Activated T-helper 2 cell treated with anti-CD3 and anti-CD28 coated beads, Interferon-gamma antibody, Interleukin-2, Interleukin-4, amounts not matched to agents 10 μg/mL and 5 μg/mL and 100 μg/mL, durations not matched to agents 14 hours and 24 hours and 36 hours (primary cell): ENCODE measurements at regions not wholly inside any gene's neighbourhood (a gene's known extent, or its start where the extent isn't known, plus 50 kb on each side); places are given as distances from the start of the nearest gene placed in this dataset.

ENCODE experiments used
- DNase-seq: peaks from one replicate; pipeline ENCODE4 v3.0.0; 2021; ENCODE audit warnings: low spot score
- H3K27ac Mint-ChIP-seq: one replicate; pipeline ENCODE4 v1.8.0; 2021; ENCODE audit warnings: mixed read lengths
- H3K27me3 Mint-ChIP-seq: one replicate; pipeline ENCODE4 v1.8.0; 2021; ENCODE audit warnings: low read depth, mixed read lengths
- H3K36me3 Mint-ChIP-seq: one replicate; pipeline ENCODE4 v1.8.0; 2021; ENCODE audit warnings: low read depth, mixed read lengths
- H3K4me1 Mint-ChIP-seq: one replicate; pipeline ENCODE4 v1.8.0; 2021; ENCODE audit warnings: low read depth, mixed read lengths
- H3K4me3 Mint-ChIP-seq: one replicate; pipeline ENCODE4 v1.8.0; 2021; ENCODE audit warnings: low read depth, mild to moderate bottlenecking, moderate library complexity, mixed read lengths
- H3K9me3 Mint-ChIP-seq: one replicate; pipeline ENCODE4 v1.8.0; 2021; ENCODE audit warnings: mixed read lengths
- intact Hi-C: fragments of 100-400 bp; cut with micrococcal nuclease; formaldehyde crosslinking; loops from one replicate; pipeline ENCODE4 v1.15.1; 2023

DNA sequence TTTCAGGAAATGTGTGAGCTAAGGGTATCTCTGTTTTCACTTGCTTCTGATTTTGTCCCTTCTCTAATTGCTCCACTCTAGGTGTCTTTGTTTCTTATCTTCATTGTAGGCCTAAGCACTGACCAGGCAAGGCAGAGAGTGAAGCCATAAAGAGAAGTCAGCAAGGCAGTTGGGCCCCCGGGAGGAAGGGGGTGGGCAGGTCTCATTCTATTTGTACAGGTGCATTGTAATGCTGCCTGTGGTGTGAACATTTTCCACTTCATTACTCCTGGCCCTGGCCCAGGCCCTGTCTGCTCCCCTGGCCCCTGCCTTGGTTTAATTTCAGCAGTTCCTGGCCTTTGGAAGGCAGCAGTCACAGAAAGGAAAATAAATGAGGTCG is 86.4 kb upstream of the JUN start:
- Mint-ChIP-seq H3K4me3 (no peak overlapping the region), H3K27ac (no peak overlapping the region), H3K4me1 (no peaks in the 10 kb centered on the region), H3K27me3 (peaks cover 11% of the 10 kb centered on the region), H3K36me3 (no peaks in the 10 kb centered on the region), H3K9me3 (no peaks in the 10 kb centered on the region)
- intact Hi-C loops: no loop called here
- no peak for DNase-seq

DNA sequence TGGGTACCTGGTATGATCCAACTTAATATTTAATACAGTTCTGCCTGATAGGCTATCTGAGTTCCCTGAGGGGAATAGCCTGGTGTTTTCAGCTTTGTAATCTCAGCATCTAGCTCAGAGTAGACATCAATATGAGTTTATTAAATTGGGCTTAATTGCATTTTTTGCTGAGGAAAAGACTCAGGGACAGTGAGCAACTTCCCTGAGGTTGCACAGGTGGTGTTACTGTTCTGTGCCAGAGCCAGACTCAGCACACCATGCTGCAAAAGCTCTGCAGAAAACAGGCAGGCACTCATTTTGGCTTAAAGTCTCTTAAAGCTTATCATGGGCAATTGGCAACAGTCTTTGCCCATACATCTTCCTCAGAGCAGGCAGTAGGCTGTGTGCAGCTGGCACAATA is 90.5 kb upstream of the JUN start:
- no peak overlapping the region for H3K27ac Mint-ChIP-seq
- DNase-seq: no peak
- peaks cover 11% of the 10 kb centered on the region for H3K27me3 Mint-ChIP-seq
- no peaks in the 10 kb centered on the region for H3K4me1 Mint-ChIP-seq
- intact Hi-C loops: no loop called here
- H3K4me3 Mint-ChIP-seq: no peak overlapping the region
- no peaks in the 10 kb centered on the region for H3K36me3 Mint-ChIP-seq
- no peaks in the 10 kb centered on the region for H3K9me3 Mint-ChIP-seq

DNA sequence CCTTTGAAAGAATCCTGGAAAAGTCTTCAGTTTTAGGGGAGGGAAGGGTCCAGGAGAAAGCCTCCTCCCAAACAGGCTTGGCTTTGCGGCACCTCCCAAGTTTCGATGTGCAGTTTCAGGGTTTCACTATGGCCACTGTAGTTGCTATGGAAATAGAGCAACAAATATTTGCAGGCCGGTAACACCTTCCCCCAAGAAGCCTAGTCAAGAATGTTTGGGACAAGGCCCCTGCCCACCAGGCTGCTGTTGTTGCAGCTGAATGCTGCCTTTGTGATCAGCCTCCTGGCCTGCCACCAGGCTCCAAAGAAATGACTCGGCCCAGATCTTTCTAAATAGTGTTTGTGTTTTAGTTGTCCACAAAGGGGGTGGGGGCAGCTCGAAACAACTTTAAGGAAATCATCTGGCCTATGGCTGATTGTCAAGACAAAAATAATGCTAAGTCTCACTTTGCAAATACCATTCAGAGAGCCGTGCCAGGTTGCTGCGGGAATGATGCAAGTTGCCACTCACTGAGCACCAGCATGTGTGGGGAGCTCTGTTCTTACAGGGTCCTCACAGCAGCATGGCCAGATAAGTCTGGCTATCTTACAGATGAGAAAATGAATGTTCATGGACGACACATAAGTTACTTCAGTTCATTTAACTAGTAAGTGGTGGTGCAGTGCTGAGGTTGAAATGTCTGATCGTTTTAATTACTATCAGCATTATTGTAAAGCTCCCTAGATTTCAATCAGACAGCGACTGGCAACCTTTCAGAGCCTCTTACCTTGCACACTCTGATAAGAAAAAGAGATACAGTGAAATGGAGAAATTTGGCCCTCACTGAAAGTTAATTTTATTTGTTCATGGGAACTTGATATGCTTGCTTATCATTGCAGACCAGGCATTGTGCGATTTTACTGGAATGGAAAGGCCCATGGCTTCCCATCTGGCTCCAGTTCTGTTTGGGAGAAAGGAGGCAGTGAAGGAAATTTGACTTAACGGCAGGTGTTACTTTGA is 91.2 kb upstream of the JUN start:
- Mint-ChIP-seq H3K27ac (no peak overlapping the region), H3K36me3 (no peaks in the 10 kb centered on the region), H3K9me3 (no peaks in the 10 kb centered on the region), H3K27me3 (peaks cover 11% of the 10 kb centered on the region), H3K4me1 (no peaks in the 10 kb centered on the region), H3K4me3 (no peak overlapping the region)
- intact Hi-C loops: no loop called here
- no peak for DNase-seq

DNA sequence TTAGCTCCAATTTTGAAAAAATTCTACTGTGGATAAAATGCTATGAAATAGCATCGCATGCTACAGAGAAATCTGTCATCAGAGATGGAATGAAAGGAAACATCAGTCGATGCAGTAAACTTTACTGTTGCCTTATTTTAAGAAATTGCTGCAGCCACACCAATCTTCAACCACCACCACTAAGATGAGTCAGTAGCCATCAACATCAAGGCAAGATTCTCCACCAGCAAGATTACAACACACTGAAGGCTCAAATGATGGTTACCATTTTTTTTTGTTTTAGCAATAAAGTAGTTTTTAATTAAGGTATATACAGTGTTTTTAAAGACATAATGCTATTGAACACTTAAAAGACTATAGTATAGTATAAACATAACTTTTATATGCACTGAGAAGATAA is 95.6 kb upstream of the JUN start:
- peaks cover 11% of the 10 kb centered on the region for H3K4me1 Mint-ChIP-seq
- no peak overlapping the region for H3K4me3 Mint-ChIP-seq
- no peaks in the 10 kb centered on the region for H3K9me3 Mint-ChIP-seq
- no peaks in the 10 kb centered on the region for H3K36me3 Mint-ChIP-seq
- no peak overlapping the region for H3K27ac Mint-ChIP-seq
- DNase-seq: no peak
- intact Hi-C loops: no loop called here
- no peaks in the 10 kb centered on the region for H3K27me3 Mint-ChIP-seq

DNA sequence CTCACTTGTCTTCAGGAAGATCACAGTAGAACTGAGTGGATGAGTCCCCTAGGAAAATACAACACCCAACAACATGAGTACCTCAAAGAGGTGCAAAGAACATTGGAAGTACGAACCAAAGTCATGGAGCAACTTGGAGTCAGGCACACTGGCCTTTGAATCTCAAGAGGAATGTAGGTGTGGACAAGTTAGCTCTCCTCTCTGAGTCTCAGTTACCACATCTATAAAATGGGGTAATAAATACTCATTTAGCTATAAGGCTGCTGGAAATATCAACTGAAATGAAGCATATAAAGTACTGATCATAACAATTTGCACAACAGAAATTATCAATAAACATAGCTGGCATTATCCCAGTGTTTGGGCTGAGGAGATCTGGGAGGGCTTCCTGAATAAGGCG is 96.7 kb upstream of the JUN start:
- DNase-seq: no peak
- Mint-ChIP-seq H3K27ac (no peak overlapping the region), H3K36me3 (no peaks in the 10 kb centered on the region), H3K9me3 (no peaks in the 10 kb centered on the region), H3K4me3 (no peak overlapping the region), H3K27me3 (no peaks in the 10 kb centered on the region), H3K4me1 (peaks cover 16% of the 10 kb centered on the region)
- intact Hi-C loops: no loop called here

DNA sequence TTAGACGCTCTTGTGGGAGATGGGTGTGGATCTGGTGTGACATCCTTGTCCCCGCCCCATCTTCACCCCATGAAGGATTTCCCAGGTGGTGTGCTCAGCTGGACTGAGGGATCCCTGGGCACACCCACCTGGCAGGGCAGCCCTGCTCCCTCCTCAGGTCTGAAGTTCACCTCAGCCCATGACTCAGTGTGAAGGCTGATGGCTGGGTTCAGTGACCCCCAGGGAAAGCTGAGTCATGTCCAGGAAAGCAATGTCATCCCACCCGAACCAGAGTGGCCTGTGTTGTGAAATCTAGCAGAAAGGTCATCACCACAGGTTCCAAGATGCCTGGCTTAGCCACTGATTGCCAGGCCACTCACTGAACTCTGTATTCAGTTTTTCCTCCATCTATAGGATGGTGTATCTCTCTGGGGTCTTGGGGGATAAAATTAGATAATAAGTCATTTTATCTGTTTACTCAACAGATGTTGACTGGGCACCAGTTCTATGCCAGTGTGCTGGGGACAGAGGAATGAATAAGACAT is 97.7 kb upstream of the JUN start:
- Mint-ChIP-seq H3K36me3 (no peaks in the 10 kb centered on the region), H3K27me3 (no peaks in the 10 kb centered on the region), H3K4me3 (no peak overlapping the region), H3K27ac (no peak overlapping the region), H3K9me3 (no peaks in the 10 kb centered on the region), H3K4me1 (peaks cover 25% of the 10 kb centered on the region)
- DNase-seq: no peak
- intact Hi-C loops: no loop called here

DNA sequence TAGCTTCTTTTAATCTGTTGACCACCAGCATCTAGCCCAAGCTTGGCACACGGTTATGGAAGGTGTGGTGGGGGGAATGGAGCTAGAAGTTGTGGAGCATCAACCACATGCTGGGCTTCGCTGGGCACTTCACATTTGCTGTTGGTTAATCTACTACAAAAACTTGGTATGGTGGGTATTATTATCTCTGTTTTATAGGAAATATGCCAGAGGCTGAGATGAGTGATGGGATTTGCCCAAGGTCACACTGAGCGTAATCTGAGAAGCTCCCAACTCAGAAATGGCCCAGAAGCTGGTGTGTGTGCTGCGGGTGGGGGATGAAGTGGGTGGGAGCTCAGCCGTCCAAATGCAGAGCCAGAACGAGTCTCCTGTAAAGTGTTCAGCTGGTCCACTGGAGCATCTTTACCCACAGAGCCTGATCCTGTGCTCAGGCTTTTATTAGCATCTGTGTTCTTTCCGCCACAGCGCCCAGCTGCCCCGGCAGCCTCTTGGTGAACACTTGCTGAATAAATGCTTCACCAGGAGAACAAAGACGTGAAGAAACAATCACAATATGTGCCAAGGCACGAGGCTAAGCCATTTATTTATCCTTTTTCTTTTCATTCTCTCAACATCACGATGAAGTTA is 98.6 kb upstream of the JUN start:
- no peak overlapping the region for H3K27ac Mint-ChIP-seq
- no peak overlapping the region for H3K4me3 Mint-ChIP-seq
- no peaks in the 10 kb centered on the region for H3K36me3 Mint-ChIP-seq
- peaks cover 31% of the 10 kb centered on the region for H3K4me1 Mint-ChIP-seq
- no peaks in the 10 kb centered on the region for H3K9me3 Mint-ChIP-seq
- intact Hi-C loops: no loop called here
- no peak for DNase-seq
- no peaks in the 10 kb centered on the region for H3K27me3 Mint-ChIP-seq

DNA sequence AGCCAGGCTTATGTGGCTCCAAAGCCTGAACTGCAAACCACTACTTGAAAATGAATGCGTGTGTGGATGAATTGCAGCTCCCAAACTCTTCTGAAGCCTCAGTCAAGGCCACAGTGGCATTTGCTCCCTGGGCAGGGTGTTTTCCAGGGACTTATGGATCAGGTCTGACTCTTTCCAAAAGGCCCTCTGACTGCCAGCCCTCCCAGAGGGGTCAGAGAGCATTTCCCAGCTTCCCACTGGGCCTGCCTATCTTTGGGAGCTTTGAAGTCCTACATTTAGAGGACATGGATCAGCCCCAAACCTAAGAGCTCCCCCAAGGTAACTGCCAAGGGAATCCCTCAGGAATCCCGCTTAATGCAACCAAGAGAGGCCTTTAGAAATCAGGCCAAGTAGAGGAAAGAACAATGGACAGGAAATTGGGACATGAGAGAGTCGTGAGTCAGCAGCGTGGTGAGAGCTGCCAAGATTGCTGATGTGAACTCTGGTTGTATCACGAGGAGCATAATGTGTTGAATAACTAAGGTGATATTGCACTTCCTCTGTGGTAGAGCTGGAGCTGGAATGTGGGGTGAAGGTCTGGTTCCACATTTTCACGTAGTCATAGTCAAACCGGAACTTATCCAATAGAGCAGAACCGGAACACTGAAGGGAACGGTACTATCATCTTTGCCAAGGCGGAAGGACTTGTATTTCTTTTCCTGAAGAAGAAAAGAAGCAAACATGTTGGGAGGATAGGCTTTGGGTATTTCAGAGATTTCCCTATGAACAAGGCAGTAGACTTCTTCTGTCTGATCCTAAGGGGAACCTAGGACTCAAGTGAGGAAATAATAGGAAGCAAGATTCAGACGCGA is 99.4 kb upstream of the JUN start:
- peaks cover 31% of the 10 kb centered on the region for H3K4me1 Mint-ChIP-seq
- H3K4me3 Mint-ChIP-seq: no peak overlapping the region
- H3K9me3 Mint-ChIP-seq: no peaks in the 10 kb centered on the region
- intact Hi-C loops: no loop called here
- no peak overlapping the region for H3K27ac Mint-ChIP-seq
- H3K27me3 Mint-ChIP-seq: no peaks in the 10 kb centered on the region
- H3K36me3 Mint-ChIP-seq: no peaks in the 10 kb centered on the region
- no peak for DNase-seq

DNA sequence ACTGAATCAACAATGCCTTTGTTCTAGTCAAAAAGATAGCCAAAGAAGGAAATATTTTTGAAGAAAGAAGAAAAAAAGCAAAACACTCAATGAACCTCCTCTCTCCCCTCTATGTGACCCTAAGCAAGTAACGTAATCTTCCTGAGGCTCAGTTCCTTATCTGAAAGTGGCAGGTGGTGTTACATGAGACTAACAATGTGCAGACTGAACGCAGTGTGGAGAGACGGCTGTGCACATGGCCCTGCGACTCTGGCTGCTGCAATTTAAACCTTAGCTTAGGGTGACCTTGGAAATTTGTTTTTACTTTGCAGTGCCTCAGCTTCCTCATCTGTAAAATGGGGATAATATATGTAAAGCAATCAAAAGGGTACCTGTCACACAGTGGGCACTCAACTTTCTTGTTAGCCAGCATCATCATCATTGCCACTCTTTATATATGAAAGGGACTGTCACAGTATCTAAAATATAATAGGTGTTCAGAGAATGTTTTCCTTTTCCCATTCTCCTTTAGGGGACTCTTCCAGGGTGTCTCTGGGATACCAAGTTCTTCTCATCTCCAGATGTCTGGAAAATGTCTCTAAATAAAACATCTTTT is 100.1 kb upstream of the JUN start:
- Mint-ChIP-seq H3K4me3 (no peak overlapping the region), H3K27ac (no peak overlapping the region), H3K27me3 (no peaks in the 10 kb centered on the region), H3K9me3 (no peaks in the 10 kb centered on the region), H3K4me1 (peaks cover 31% of the 10 kb centered on the region), H3K36me3 (no peaks in the 10 kb centered on the region)
- intact Hi-C loops: no loop called here
- DNase-seq: no peak

DNA sequence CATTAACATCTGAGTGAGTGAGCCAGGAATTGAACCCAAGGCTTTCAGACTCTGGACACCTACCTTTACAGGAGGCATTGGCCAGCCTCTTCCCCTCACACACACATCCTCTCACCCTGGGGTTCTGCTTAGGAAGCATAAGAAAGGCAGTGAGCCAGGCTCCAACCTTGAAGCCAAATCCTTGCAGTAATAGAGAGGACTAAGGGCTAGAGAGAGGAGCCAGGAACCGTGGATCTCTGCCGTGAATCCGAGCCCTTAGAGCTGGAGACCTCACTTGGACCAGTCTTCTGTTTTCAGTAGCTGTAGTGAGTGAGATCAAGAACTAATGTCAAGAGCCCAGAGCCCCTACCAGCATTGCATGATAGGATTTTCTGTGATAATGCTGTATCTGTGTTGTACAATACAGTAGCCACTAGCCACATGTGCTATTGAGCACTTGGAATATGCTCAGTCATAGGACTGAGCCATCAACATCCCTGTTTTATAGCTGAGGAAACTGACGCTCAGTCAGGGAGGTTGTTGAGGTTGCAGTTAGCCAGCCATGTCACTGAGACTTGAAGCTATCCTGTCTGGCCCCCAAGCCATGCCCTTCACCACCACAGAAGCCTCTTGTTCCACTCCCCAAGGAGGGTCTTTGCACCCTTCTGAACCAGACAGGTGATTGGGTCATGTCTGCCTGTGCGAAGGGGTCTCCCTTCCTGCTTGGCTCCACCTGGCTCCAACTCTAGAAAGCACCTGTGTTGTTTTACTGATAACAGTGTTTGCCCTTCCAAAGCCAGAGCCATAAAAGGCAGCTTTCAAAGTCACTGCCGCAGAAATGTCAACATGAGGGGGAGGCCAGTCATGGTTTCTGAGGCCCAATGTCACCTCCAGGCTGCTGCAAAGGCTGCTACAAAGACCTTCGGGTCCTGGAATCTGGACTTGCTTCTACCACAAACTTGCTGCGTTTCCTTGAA is 101.1 kb upstream of the JUN start:
- no peaks in the 10 kb centered on the region for H3K36me3 Mint-ChIP-seq
- H3K4me1 Mint-ChIP-seq: peaks cover 31% of the 10 kb centered on the region
- H3K27me3 Mint-ChIP-seq: no peaks in the 10 kb centered on the region
- H3K4me3 Mint-ChIP-seq: no peak overlapping the region
- intact Hi-C loops: loop anchor here (5.0 kb wide), 1 partner anchor 68 kb away; no protein-coding TSS in a partner anchor
- no peaks in the 10 kb centered on the region for H3K9me3 Mint-ChIP-seq
- H3K27ac Mint-ChIP-seq: no peak overlapping the region
- no peak for DNase-seq

DNA sequence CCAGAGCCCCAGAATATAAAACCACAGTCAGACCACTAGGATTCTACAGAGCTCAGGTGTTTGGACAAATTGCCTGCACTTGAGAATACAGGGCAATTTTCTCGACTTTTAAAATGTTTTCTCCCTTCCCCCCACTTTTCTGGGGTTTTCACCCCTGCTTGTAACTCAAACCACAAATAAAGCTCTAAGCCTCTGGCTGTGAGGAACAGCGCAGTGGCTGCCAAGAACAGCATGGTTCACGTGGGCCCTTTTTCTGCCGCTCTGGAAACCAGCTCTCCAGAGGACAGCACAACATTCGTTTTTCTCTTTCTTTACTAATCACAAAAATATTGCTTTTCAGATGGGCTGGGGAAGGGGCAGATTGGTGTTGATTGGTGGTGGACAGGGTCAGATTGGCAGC is 102.2 kb upstream of the JUN start:
- H3K36me3 Mint-ChIP-seq: no peaks in the 10 kb centered on the region
- peaks cover 31% of the 10 kb centered on the region for H3K4me1 Mint-ChIP-seq
- H3K4me3 Mint-ChIP-seq: no peak overlapping the region
- no peak overlapping the region for H3K27ac Mint-ChIP-seq
- intact Hi-C loops: loop anchor here (5.0 kb wide), 1 partner anchor 69 kb away; no protein-coding TSS in a partner anchor
- H3K9me3 Mint-ChIP-seq: no peaks in the 10 kb centered on the region
- H3K27me3 Mint-ChIP-seq: no peaks in the 10 kb centered on the region
- DNase-seq: no peak
